Inflammatory macrophage treated with lipopolysaccharide for 4 hours (primary cell): ENCODE measurements at regions not wholly inside any gene's neighbourhood (a gene's known extent, or its start where the extent isn't known, plus 50 kb on each side); places are given as distances from the start of the nearest gene placed in this dataset.

Experiments
- DNase-seq: peaks from one replicate; pipeline ENCODE4 v3.0.0-alpha.2; 2020

GRCh38 chr11:26201411-26201810, 130.5 kb upstream of the ANO3 start:
- DNase-seq = no peak

DNA sequence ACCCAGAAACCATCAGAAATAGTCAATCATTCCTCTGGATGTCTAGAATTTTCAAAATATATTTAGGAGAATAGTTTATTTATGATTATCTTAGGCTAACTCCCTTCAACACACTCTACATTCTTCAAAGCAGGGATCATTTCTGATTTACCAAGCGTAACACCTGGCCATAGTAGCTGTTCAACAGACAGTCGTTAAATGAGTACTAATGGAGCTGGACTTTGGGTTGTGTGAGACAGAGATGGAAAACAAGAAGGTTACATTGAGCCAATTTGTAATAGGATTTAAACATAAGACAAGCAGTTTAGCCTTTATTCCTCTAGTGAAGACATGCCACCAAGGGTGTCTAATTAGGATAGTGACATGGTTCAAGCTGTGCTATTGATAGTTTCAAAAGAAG, 129.2 kb upstream of the ANO3 start:
- no peak for DNase-seq

- DNase-seq = no peak
These were observed 127.8 kb upstream of the ANO3 start for GRCh38 chr11:26204101-26204500.

DNA sequence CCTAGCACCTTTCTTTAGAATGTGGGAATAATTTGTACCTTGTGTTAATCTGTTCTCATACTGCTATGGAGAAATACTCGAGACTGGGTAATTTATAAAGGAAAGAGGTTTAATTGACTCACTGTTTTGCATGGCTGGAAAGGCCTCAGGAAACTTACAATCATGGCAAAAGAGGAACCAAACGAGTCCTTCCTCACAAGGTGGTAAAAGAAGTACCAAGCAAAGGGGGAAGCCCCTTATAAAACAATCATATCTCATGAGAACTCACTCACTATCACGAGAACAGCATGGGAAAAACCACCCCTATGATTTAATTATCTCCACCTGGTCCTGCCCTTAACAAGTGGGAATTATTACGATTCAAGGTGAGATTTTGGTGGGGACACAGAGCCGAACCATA, 127.1 kb upstream of the ANO3 start:
- DNase-seq = no peak

- DNase-seq = no peak
These were observed 112.5 kb upstream of the ANO3 start for GRCh38 chr11:26219183-26220117.

DNA sequence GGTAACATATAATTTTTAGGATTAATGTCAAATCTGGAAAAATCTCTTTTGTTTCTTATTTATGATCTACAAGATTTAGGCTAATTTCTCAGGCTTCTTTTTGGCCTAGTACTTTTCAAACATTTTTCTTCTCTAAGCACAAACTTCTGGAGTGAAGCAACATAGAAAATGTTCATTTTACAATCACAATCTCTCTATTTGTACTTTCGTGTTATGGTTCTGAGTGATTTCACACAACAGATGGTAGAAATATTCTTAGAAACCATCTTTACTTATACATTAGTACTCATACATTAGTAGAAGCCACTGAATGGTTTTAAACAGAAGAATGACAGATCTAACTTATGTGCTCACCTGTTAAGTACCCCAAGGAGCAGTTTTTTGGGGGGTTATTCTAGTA, 106.3 kb upstream of the ANO3 start:
- no peak for DNase-seq

DNA sequence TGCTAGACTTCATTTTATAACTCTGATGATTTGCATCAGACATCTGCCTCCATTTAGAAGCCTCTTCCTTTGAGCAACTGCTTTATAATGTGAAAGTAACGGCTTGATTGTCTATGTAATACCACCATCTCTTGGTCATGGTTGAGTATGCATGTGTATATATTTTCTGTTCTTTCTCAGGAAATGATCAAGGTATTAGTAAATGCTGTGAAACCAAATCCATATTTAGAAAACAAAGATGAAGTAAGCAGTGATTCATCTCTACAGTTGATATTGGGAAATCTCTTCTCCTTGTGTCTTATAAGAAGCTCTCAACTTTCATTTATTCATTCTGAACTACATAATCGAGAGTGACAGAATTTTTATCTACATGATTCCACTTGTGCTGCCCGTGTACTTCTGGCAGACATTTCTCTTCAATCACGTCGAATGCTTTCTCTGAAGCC, 104.6 kb upstream of the ANO3 start:
- DNase-seq = peak; percentile 8

GRCh38 chr11:26227883-26228502, 103.9 kb upstream of the ANO3 start:
- DNase-seq = no peak

DNA sequence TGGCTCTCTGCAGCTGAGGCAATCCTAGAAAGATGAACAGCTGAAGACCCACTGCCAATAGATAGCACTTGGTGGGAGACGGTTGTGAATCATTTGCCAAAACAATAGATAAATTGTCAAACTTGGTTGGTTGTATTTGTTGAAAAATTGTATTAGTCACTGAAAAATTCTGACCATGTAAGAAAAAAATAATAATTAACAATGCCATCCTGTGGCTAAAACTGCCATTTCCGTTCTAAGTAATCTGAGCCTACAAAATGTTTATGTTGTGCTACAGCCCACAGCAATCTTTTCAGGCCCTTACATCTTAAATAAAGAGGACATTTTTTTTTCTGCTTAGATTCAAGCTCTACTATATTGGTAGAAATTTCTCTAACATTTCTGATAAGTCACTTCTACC, 103.2 kb upstream of the ANO3 start:
- no peak for DNase-seq

DNA sequence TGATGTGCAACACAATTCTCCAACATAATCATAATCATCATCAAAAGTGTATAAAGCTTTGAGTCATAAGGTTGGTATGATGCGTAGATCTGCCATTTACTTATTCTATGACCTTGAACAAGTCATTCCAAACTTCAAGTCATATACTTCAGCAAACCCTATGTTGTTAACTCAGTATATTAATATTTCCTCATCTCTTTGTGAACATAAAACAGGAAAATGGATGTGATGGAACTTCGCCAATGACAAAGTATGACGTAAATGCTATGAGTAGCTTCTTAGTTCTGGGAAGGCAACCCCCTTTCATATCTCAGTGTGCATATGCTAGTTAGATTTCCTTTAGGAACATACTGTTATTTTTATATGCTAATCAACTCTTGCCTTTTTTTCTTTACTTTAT, 102.7 kb upstream of the ANO3 start:
- no peak for DNase-seq

- DNase-seq = no peak
These were observed 101.9 kb upstream of the ANO3 start for GRCh38 chr11:26229981-26230380.

GRCh38 chr11:26231252-26231661, 100.7 kb upstream of the ANO3 start:
- DNase-seq = no peak

GRCh38 chr11:26234451-26234850, 97.5 kb upstream of the ANO3 start:
- no peak for DNase-seq

DNA sequence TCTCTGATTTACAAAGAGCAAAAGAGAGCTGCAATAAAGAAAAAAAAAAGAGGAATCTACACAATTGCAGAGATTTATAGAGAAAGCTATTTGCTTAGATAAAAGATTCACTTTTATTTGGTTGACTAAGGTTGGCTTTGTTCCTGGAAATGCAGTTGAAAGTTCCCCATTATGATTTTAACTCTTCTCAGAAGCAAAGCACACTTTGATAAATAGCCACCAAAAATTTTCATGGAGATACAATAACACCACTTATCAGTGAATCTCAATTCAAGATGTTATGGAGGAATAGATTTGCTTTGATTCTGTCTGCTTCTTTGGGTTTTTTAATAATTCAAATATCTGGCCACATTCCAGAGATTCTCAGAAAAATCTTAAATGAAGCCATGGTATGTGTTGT, 88.5 kb upstream of the ANO3 start:
- DNase-seq = no peak

- no peak for DNase-seq
These were observed 87.7 kb upstream of the ANO3 start for GRCh38 chr11:26244207-26244606.

GRCh38 chr11:26245046-26245445, 86.9 kb upstream of the ANO3 start:
- no peak for DNase-seq

GRCh38 chr11:26247340-26247739, 84.6 kb upstream of the ANO3 start:
- DNase-seq = no peak

GRCh38 chr11:26248661-26249060, 83.3 kb upstream of the ANO3 start:
- DNase-seq = no peak

GRCh38 chr11:26254378-26254777, 77.6 kb upstream of the ANO3 start:
- DNase-seq = no peak

- DNase-seq = no peak
These were observed 68.2 kb upstream of the ANO3 start for GRCh38 chr11:26263769-26264168.

DNA sequence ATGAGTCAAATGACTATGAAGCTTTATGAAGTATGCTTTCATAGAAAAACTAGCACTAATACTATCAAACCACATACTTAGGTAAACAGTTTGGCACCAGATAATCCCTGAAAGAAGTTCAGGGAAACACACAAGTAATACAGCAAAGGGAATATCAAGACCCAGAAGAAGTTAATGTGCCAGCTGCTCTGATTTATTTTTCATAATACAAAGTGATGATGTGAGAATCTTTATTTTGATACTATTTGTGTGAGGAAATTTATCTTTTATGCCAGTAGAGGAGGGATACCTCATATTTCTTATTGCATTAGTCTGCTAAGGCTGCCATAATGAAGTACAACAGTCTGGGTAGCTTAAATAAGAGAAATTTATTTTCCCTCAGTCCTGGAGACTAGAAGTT, 67.7 kb upstream of the ANO3 start:
- no peak for DNase-seq

DNA sequence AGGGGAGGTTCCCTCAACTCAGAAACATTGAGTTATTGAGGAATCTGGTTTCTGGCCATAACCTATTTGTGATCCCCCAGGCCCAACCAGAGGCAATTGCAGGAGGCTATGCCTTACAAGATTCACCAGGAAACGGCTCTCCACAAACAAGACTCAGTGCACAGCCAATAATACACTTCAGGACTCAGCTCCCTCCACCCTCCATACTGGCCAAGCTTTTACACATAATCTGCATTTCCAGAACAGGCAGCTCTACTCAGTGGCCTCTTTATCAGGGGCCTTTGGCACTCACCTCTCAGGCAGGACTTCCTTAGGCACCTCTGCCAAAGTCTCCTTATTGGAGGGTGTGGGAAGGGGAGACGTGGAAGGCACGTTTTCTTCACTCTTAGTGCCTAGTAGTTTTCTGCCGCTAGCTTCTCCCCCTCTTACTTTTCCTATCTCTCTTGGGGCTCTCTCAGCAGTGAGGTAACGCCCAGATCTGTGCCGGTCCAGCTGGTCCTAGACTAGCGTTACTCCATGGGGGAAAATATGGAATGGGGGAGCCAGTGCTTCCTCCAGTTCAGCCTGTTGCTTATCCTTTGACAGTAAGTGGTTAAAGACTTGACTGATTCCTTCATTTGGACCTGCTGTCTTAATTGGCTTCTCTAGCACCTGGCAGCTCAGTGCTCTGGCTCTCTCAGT, 62.8 kb upstream of the ANO3 start:
- DNase-seq = no peak

DNA sequence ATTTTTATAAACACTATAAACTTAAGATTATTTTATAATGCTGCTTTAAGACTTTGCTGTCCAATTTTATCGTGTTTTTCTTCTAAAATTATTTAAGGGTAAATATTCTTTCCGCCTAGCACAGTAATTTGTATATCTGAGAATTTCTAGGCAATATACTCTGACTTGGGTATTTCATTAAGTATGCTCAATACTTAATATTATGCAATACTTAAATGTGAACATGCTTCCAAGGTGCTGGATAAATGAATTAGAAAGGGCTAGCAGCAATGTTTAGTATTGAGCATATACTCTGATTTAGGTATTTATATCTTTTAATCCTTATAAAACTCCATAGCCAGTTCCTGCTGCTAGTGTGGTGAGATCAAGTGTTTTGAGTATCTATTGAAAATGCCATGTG, 60.3 kb upstream of the ANO3 start:
- DNase-seq = no peak
